PC-3 (cell line): ENCODE measurements at regions not wholly inside any gene's neighbourhood (a gene's known extent, or its start where the extent isn't known, plus 50 kb on each side); places are given as distances from the start of the nearest gene placed in this dataset.

Experiments used
- CTCF ChIP-seq: fragments of 300-600 bp; sonication (generic); conservative IDR thresholded peaks from 2 replicates; pipeline ENCODE4 v1.5.1; 2017; ENCODE audit warnings: antibody characterized with exemption, low read depth, mild to moderate bottlenecking, low read length
- EZH2phosphoT487 ChIP-seq: fragments of 300-600 bp; sonication (generic); IDR thresholded peaks from 2 replicates; pipeline ENCODE4 v1.6.1; 2018; ENCODE audit warnings: mild to moderate bottlenecking, antibody characterized with exemption, low read length, borderline replicate concordance

GRCh38 chr4:155548173-155548572, 118.5 kb upstream of the GUCY1A1 start:
- TF ChIP-seq CTCF (no peak), EZH2phosphoT487 (no peak)
